IMR-90 (cell line): ENCODE measurements at regions not wholly inside any gene's neighbourhood (a gene's known extent, or its start where the extent isn't known, plus 50 kb on each side); places are given as distances from the start of the nearest gene placed in this dataset.

Source experiments
- ATAC-seq: fragments of 200-7000 bp; cut with Tn5 transposase; 2 replicates; pipeline ENCODE4 v1.9.1; 2020; ENCODE audit warnings: low read depth, mild to moderate bottlenecking, moderate library complexity
- BruUV-seq: library from RNA; stranded (reverse); fragments of 400-500 nt; replicated peaks from 2 replicates; lab custom pipeline; 2021; lab: Mats Ljungman, UMichigan
- CTCF ChIA-PET: fragments of 300-600 bp; formaldehyde crosslinking; extraction: SDS; loops from one replicate; lab custom pipeline; 2021; ENCODE audit warnings: antibody characterized with exemption; lab: Yijun Ruan, JAX
- POLR2A ChIA-PET: fragments of 300-600 bp; sonication (Branson Sonifier 250); formaldehyde crosslinking; loops from one replicate; lab custom pipeline; 2022; ENCODE audit warnings: antibody characterized with exemption; ENCODE audit not compliant: unreplicated experiment; lab: Charles Lee
- DNase-seq: peaks from one replicate; pipeline ENCODE4 v3.0.0; 2013
- H2AFZ ChIP-seq: replicated peaks from 2 replicates; pipeline ENCODE3; 2013; ENCODE audit warnings: low read length, mild to moderate bottlenecking; ENCODE audit not compliant: poor library complexity
- H2AK5ac ChIP-seq: 2 replicates; pipeline ENCODE4 v1.6.1; 2013; ENCODE audit warnings: low read depth, low read length, inconsistent platforms
- H2AK9ac ChIP-seq: replicated peaks from 2 replicates; pipeline ENCODE3; 2013; ENCODE audit warnings: mild to moderate bottlenecking, low read depth, low read length, moderate library complexity; ENCODE audit not compliant: poor library complexity
- H2BK120ac ChIP-seq: 2 replicates; pipeline ENCODE4 v1.6.1; 2013; ENCODE audit warnings: low read depth, low read length, inconsistent platforms
- H2BK15ac ChIP-seq: 3 replicates; pipeline ENCODE4 v1.6.1; 2013; ENCODE audit warnings: low read depth, low read length, inconsistent platforms
- H2BK20ac ChIP-seq: 2 replicates; pipeline ENCODE4 v1.6.1; 2013; ENCODE audit warnings: low read depth, mild to moderate bottlenecking, inconsistent platforms, low read length, moderate library complexity
- H2BK5ac ChIP-seq: 2 replicates; pipeline ENCODE4 v1.6.1; 2013; ENCODE audit warnings: mild to moderate bottlenecking, low read depth, low read length, inconsistent platforms; ENCODE audit not compliant: poor library complexity, severe bottlenecking
- H3K14ac ChIP-seq: replicated peaks from 2 replicates; pipeline ENCODE4 v1.6.1; 2013; ENCODE audit warnings: low read depth, low read length, inconsistent platforms
- H3K18ac ChIP-seq: 2 replicates; pipeline ENCODE4 v1.6.1; 2013; ENCODE audit warnings: low read depth, low read length, control low read depth
- H3K23ac ChIP-seq: 2 replicates; pipeline ENCODE4 v1.6.1; 2013; ENCODE audit warnings: low read depth, low read length, inconsistent platforms
- H3K27ac ChIP-seq: 2 replicates; pipeline ENCODE4 v1.5.1; 2013; ENCODE audit warnings: mild to moderate bottlenecking, control low read depth, low read length; ENCODE audit not compliant: insufficient read depth
- H3K27me3 ChIP-seq: 2 replicates; pipeline ENCODE4 v1.6.1; 2013; ENCODE audit warnings: low read length; ENCODE audit not compliant: control insufficient read depth, insufficient read depth
- H3K36me3 ChIP-seq: 2 replicates; pipeline ENCODE4 v1.6.1; 2013; ENCODE audit warnings: low read length, mixed read lengths; ENCODE audit not compliant: control insufficient read depth, insufficient read depth
- H3K4ac ChIP-seq: 2 replicates; pipeline ENCODE4 v1.6.1; 2013; ENCODE audit warnings: low read depth, low read length, inconsistent platforms
- H3K4me1 ChIP-seq: 2 replicates; pipeline ENCODE4 v1.6.1; 2013; ENCODE audit warnings: low read length, mixed read lengths; ENCODE audit not compliant: control insufficient read depth, insufficient read depth
- H3K4me2 ChIP-seq: 2 replicates; pipeline ENCODE4 v1.6.1; 2013; ENCODE audit warnings: low read depth, mild to moderate bottlenecking, control low read depth, low read length, moderate library complexity
- H3K4me3 ChIP-seq: 2 replicates; pipeline ENCODE4 v1.5.1; 2013; ENCODE audit warnings: low read depth, mild to moderate bottlenecking, control low read depth, low read length, moderate library complexity; ENCODE audit not compliant: insufficient read depth
- H3K56ac ChIP-seq: 2 replicates; pipeline ENCODE4 v1.6.1; 2013; ENCODE audit warnings: low read length, inconsistent platforms; ENCODE audit not compliant: insufficient read depth; ENCODE audit errors: extremely low read depth
- H3K79me1 ChIP-seq, 2 experiments: 2 replicates each; pipeline ENCODE4 v1.6.1; 2013; ENCODE audit warnings: low read length in 2 of 2, inconsistent platforms in 1 of 2, low read depth in 1 of 2
- H3K9ac ChIP-seq: 2 replicates; pipeline ENCODE4 v1.6.1; 2013; ENCODE audit warnings: low read depth, low read length, control low read depth
- H3K9me1 ChIP-seq: 2 replicates; pipeline ENCODE4 v1.6.1; 2013; ENCODE audit warnings: low read length, inconsistent platforms; ENCODE audit not compliant: insufficient read depth
- H3K9me3 ChIP-seq: 2 replicates; pipeline ENCODE4 v1.6.1; 2013; ENCODE audit warnings: low read length; ENCODE audit not compliant: control insufficient read depth, insufficient read depth
- H4K20me1 ChIP-seq: 2 replicates; pipeline ENCODE4 v1.6.1; 2013; ENCODE audit warnings: low read length, inconsistent platforms; ENCODE audit not compliant: insufficient read depth
- H4K5ac ChIP-seq: 2 replicates; pipeline ENCODE4 v1.6.1; 2013; ENCODE audit warnings: mild to moderate bottlenecking, low read depth, low read length, control low read depth
- H4K8ac ChIP-seq, 2 experiments: 2 replicates each; pipeline ENCODE4 v1.6.1; 2013; ENCODE audit warnings: low read depth in 2 of 2, low read length in 2 of 2, control low read depth in 1 of 2, inconsistent platforms in 1 of 2
- H4K91ac ChIP-seq: 2 replicates; pipeline ENCODE4 v1.6.1; 2013; ENCODE audit warnings: low read depth, low read length, inconsistent platforms; ENCODE audit not compliant: insufficient read depth
- BHLHE40 ChIP-seq: fragments of 150-350 bp; IDR thresholded peaks from 2 replicates; pipeline ENCODE4 v1.6.1; 2016; ENCODE audit warnings: mild to moderate bottlenecking, low read depth, low read length
- CEBPB ChIP-seq: IDR thresholded peaks from 2 replicates; pipeline ENCODE4 v1.6.1; 2012; ENCODE audit warnings: low read depth, low read length, improper control_type of control experiment
- CHD1 ChIP-seq: IDR thresholded peaks from 2 replicates; pipeline ENCODE4 v1.6.1; 2012; ENCODE audit warnings: low read depth, low read length, improper control_type of control experiment
- FOS ChIP-seq: fragments of 150-350 bp; IDR thresholded peaks from 2 replicates; pipeline ENCODE4 v1.6.1; 2016; ENCODE audit warnings: low read depth, low read length
- MAFK ChIP-seq: IDR thresholded peaks from 2 replicates; pipeline ENCODE4 v1.6.1; 2012; ENCODE audit warnings: low read depth, low read length, improper control_type of control experiment
- MXI1 ChIP-seq: IDR thresholded peaks from 2 replicates; pipeline ENCODE4 v1.6.1; 2012; ENCODE audit warnings: low read depth, mild to moderate bottlenecking, low read length, moderate library complexity, borderline replicate concordance
- RAD21 ChIP-seq: IDR thresholded peaks from 2 replicates; pipeline ENCODE4 v1.6.1; 2012; ENCODE audit warnings: low read length, improper control_type of control experiment
- RFX5 ChIP-seq: IDR thresholded peaks from 2 replicates; pipeline ENCODE4 v1.8.0; 2012; ENCODE audit warnings: low read depth, mild to moderate bottlenecking, low read length, moderate library complexity
- WGBS, 2 experiments: methylation state at CpG; one replicate each; pipeline versions ENCODE4 v1.1.5 to v1.1.7; 2013; ENCODE audit warnings: missing lambda C conversion rate in 2 of 2; ENCODE audit not compliant: insufficient read length in 1 of 2; ENCODE audit errors: extremely low coverage in 2 of 2; 5-methylcytosine and 5-hydroxymethylcytosine counted together
- dilution Hi-C: fragments of 300-500 bp; cut with HindIII; formaldehyde crosslinking; loops from one replicate; pipeline ENCODE4 v1.14.3; 2018; ENCODE audit warnings: low sequenced_read_pairs; ENCODE audit not compliant: unreplicated experiment
- in situ Hi-C: fragments of 300-500 bp; cut with MboI; formaldehyde crosslinking; loops from 3 replicates; pipeline ENCODE4 v1.14.3; 2019; ENCODE audit warnings: low sequenced_read_pairs, inconsistent platforms, mixed read lengths
- intact Hi-C: fragments of 100-400 bp; cut with micrococcal nuclease; formaldehyde crosslinking; loops from 2 replicates; pipeline ENCODE4 v1.10.0; 2022
- TF ChIP-seq, protein P1 (sequence below): fragments of 150-350 bp; IDR thresholded peaks from 2 replicates; pipeline ENCODE4 v1.6.1; 2017; ENCODE audit warnings: mild to moderate bottlenecking, antibody characterized with exemption, low read length, low read depth

DNA sequence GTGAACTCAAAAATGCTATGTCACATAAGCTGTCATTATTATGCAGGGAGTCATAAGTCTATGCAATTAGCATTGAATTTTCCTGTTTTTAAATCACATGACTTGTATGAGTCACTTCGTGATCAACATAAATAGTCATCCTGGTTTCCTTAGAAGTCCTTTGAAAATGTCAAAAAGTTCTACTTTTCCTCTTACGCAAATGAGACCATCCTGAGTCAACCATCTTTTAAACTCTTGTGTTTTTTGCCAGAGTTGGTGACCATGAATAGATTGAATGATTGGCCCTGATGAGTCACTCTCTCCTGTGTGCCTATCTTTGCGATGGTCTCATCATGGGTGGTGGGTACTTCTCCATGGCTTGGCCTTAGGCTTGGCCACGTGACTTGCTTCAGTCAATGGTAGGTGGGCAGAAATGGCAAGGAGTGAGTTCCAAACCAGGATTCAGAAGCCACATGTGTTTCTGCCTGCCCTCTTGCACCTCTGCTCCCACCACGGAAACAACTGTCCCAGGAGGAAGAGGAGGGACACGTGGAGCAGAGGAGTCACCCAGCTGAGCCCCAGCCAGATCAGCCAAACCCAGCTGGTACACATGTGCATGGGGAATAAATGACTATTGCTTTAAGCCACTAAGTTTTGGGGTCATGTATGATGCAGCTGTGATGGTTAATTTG lies 123.5 kb upstream of the CACNA1A start (continued):
- TF ChIP-seq, protein P1, sequence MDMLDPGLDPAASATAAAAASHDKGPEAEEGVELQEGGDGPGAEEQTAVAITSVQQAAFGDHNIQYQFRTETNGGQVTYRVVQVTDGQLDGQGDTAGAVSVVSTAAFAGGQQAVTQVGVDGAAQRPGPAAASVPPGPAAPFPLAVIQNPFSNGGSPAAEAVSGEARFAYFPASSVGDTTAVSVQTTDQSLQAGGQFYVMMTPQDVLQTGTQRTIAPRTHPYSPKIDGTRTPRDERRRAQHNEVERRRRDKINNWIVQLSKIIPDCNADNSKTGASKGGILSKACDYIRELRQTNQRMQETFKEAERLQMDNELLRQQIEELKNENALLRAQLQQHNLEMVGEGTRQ = peak; percentile 52
- TF ChIP-seq BHLHE40 = peak; percentile 74

DNA sequence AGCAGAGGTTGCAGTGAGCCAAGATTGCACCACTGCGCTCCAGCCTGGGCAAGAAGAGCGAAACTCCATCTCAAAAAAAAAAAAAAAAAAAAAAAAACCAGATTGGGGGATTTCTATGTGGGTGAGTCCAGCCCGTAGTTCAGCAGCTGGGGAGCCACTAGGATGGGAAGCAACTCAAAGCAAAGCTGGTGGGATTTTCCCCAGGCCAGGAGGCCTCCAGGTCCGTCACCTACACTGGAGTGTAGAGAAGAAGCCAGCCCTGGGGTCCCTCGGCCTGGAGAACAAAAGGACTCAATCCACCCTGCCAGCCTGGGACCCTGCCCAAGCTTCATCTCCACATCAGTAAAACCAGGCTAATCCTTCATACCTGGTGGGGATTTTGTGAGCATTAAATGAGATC lies 121.3 kb upstream of the CACNA1A start:
- no peak overlapping the region for H4K91ac ChIP-seq
- H3K9ac ChIP-seq = no peak overlapping the region
- H3K14ac ChIP-seq = no peak overlapping the region
- no peaks in the 10 kb centered on the region for H4K20me1 ChIP-seq
- BruUV-seq = no TSS peak
- H3K23ac ChIP-seq = no peak overlapping the region
- no peak overlapping the region for H2AK9ac ChIP-seq
- H2BK5ac ChIP-seq = no peak overlapping the region
- H3K4me3 ChIP-seq = no peak overlapping the region
- no peak overlapping the region for H2AK5ac ChIP-seq
- CTCF ChIA-PET = no interaction called here
- POLR2A ChIA-PET = no interaction called here
- no peak overlapping the region for H3K56ac ChIP-seq
- in situ Hi-C loops = no loop called here
- no peak overlapping the region for H3K4me2 ChIP-seq
- no peak overlapping the region for H2BK120ac ChIP-seq
- peaks cover 8% of the 10 kb centered on the region for H3K4me1 ChIP-seq
- no peaks in the 10 kb centered on the region for H3K36me3 ChIP-seq
- H3K79me1 ChIP-seq = no peaks in the 10 kb centered on the region; a peak in 1 of 4 replicates
- H3K18ac ChIP-seq = no peak overlapping the region
- no peak overlapping the region for H4K5ac ChIP-seq
- TF ChIP-seq FOS = no peak
- TF ChIP-seq RAD21 = no peak
- TF ChIP-seq CHD1 = no peak
- TF ChIP-seq, protein P1 = no peak
- no peak for TF ChIP-seq MAFK
- TF ChIP-seq CEBPB = no peak
- TF ChIP-seq MXI1 = no peak
- no peak for TF ChIP-seq RFX5
- 0 out of 4 replicates have a peak overlapping the region, but pooled peaks of 1 of the 2 experiments have one; percentile 3 for H4K8ac ChIP-seq
- H3K27me3 ChIP-seq = no peaks in the 10 kb centered on the region
- dilution Hi-C loops = no loop called here
- no peak overlapping the region for H2AFZ ChIP-seq
- no peak overlapping the region for H2BK15ac ChIP-seq
- no peak overlapping the region for H2BK20ac ChIP-seq
- H3K9me3 ChIP-seq = 0 out of 2 replicates have a peak, but pooled peaks cover 2% of the 10 kb centered on the region
- DNase-seq (no peak), ATAC-seq (no peak)
- H3K27ac ChIP-seq = no peak overlapping the region
- intact Hi-C loops = no loop called here
- WGBS, 2 experiments = no CpG with 5 or more reads among the region's 5 CpGs
- peaks cover 4% of the 10 kb centered on the region for H3K9me1 ChIP-seq
- no peak overlapping the region for H3K4ac ChIP-seq
